NCI-H524 (cell line): ENCODE measurements at regions not wholly inside any gene's neighbourhood (a gene's known extent, or its start where the extent isn't known, plus 50 kb on each side); places are given as distances from the start of the nearest gene placed in this dataset.

ENCODE experiments used
- DNase-seq, 2 experiments: peaks; one replicate each; lab custom pipeline; 2025; lab: John Stamatoyannopoulos, UW

DNA sequence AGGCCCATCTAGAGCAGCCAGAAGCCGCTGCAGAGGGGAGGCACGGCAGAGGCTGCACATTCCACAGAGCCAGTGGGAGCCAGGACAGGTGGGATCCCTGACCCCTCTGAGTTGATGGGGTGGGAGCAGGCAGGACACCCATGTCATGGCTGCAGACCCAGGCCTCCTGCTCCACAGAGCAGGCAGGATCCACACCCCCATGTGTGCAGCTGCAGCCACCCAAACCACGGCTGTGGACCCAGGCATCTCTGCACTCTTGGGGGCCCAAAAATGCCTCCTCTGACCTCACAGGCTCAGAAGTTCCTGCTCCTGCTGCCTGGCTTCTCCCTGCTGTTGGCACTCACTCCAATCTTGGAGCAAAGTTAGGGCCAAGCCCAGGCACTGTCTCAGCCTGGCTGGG, 112.3 kb upstream of the TMEM18 start:
- DNase-seq, result no peak

DNA sequence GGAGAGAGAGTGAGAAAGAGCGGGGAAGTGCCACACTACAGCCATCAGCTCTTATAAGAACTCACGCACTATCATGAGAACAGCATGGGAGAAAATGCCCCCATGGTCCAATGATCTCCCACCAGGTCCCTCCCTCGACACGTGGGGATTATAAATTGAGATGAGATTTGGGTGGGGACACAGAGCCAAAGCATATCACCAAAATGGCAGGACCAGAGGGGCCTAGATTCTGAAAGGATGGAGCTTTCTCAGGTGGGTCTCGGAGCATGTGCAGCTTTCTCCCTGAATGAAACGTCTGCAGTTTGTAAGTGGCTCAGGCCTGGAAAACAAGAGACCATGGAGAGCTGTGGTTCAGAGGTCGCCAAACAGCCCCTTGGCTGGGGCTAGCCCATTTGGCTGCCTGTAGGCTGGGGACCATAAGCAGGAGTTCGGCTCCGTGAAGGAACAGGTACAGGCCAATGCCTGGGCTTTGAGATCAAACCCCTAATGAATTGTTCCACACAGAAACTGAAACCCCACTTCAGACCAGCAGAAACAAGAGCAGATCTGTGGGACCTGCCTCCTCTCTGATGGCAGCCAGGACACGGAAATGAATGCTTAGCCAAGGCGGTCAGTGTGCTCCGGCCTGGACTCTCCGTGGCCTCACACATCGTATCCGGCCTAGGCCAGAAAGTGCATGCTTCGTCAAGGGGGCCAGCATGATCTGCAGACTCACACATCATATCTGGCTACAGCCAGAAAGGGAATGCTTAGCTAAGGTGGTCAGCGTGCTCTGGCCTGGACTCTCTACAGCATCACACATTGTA, 111.2 kb upstream of the TMEM18 start:
- DNase-seq, result no peak

GRCh38 chr2:784753-785152, 107.5 kb upstream of the TMEM18 start:
- no peak for DNase-seq

DNA sequence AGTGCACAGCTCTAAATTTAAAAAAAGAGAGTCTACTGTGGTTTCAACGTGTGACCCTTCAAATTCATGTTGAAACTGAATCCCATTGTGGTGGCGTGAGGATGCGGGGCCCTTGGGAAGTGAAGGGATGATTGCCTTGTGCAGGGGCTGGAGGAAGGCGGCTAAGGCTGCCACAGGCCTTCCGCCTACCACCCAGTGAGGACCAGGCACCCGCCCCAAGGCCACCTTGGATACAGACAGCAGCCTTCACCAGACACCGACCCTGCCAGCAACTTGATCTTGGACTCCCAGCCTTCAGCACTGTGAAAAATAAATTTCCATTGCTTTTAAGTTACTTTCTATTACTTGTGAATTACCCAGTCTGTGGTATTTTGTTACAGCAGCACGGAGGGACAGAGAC, 103.4 kb upstream of the TMEM18 start:
- DNase-seq, result no peak

GRCh38 chr2:780002-780401, 102.8 kb upstream of the TMEM18 start:
- no peak for DNase-seq

- DNase-seq, result no peak
Observed at GRCh38 chr2:778731-779350, 101.6 kb upstream of the TMEM18 start.

- no peak for DNase-seq
Observed at GRCh38 chr2:777546-777945, 100.3 kb upstream of the TMEM18 start.

GRCh38 chr2:777051-777450, 99.8 kb upstream of the TMEM18 start:
- DNase-seq, result no peak

GRCh38 chr2:776487-776886, 99.3 kb upstream of the TMEM18 start:
- DNase-seq, result no peak

- DNase-seq, result no peak
Observed at GRCh38 chr2:776038-776437, 98.8 kb upstream of the TMEM18 start.

- no peak for DNase-seq
Observed at GRCh38 chr2:774436-774835, 97.2 kb upstream of the TMEM18 start.

DNA sequence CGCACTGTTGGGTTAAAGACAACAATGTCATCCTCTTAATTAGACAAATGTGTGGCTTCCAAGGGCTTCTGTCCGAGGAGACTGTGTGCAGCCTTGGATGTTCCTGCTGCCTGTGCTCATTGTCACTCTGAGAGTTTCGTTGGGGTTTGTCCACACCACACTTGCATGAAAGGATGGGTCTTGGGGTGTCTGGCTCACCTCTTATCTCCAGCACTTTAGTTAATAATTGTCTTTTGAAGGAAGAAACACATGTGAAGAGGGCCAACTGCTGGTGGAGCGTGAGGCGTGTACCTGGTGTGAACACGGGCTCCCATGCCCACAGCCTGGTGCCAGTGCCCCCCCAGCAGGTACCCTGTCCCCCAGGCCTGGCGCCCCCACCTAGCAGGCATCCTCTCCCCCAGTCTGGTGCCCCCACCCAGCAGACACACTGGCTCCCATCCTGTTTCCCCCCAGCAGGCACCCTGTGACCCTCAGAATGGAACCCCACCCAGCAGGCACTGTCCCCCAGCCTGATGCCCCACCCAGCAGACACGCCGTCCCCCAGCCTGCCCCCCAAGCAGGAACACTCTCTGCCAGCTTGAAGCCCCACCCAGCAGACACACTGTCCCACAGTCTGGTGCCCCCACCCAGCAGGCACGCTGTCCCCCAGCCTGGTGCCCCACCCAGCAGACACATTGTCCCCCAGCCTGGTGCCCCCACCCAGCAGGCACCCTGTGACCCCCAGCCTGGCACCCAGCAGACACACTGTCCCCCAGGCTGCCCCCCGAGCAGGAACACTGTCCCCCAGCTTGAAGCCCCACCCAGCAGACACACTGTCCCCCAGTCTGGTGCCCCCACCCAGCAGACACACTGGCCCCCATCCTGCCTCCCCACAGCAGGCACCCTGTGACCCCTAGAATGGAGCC, 96.3 kb upstream of the TMEM18 start:
- no peak for DNase-seq

- DNase-seq, result no peak
Observed at GRCh38 chr2:771538-771937, 94.3 kb upstream of the TMEM18 start.

DNA sequence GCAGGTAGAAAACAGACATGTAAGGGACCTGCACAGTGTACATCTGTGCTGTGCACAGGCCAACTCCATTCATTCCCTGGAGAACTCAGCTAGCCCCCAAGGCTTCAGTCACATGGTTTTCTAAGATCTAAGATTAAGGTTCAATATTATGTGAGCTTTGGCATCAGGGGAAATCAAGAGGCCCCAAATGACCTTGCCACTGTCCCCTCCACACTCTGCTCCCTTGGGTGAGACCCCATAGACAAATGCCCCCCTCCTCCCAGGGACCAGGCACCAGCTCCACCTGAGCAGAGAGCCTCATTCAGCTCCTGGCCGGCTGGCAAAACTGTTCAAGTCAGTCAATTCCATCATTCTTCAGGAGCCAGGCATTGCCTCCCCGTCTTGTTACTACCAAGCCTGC, 93.6 kb upstream of the TMEM18 start:
- no peak for DNase-seq

DNA sequence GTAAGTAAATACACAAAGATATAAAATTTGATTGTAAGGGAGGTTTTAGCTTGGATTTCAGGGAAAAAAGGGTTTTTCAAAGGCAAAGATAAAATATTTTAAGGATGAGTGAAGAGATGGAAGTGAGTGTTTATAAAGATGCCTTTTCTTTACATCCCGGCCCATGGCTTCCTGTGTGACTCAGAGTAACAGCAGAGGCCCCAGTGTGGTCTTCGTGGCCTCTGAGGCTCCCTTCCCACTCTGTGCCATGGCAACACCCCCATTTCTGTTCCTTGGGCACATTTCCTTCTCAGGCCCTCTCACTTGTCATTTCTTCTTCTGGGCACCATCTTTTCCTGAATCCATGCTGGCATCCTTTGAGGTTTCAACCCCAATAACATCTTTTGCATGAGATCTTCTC, 92.6 kb upstream of the TMEM18 start:
- DNase-seq, result no peak

GRCh38 chr2:768451-768850, 91.2 kb upstream of the TMEM18 start:
- no peak for DNase-seq

- no peak for DNase-seq
Observed at GRCh38 chr2:767944-768343, 90.7 kb upstream of the TMEM18 start.

GRCh38 chr2:767440-767839, 90.2 kb upstream of the TMEM18 start:
- DNase-seq, result peak in 1 of 2 experiments; percentile 27

DNA sequence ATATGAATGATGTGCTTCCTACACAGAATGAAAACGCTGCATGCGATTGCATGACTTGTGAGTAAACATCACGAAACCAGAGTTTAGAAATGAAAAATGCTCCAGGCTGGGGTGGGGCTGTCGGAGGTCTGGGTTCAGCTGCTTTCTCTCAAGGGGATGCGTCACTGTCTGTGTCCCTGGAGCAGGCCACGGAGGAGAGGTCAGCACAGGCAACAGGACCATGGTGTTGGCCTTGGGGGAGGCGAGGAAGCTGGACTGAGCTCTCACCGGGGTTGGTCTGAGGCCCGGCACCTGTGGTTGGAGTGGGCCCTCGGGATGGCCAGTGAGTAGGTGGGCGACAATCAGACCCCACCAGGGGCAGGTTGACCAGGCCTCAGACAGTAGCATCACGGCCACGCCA, 89.0 kb upstream of the TMEM18 start:
- DNase-seq, result no peak

- DNase-seq, result no peak
Observed at GRCh38 chr2:765369-765768, 88.2 kb upstream of the TMEM18 start.

GRCh38 chr2:763766-764525, 86.7 kb upstream of the TMEM18 start:
- DNase-seq, result no peak

GRCh38 chr2:762646-763045, 85.4 kb upstream of the TMEM18 start:
- DNase-seq, result no peak
